ENCODE measurements at regions not wholly inside any gene's neighbourhood (a gene's known extent, or its start where the extent isn't known, plus 50 kb on each side); places are given as distances from the start of the nearest gene placed in this dataset.

GRCh38 chr15:22240403-22240802 is 160.1 kb downstream of the OR4M2 start (continued):
- TF ChIP-seq ZNF462 (CRISPR knock-in tag; IDR thresholded peaks at IDR 0.05) (no peak), EZH2phosphoT487 (IDR thresholded peaks at IDR 0.05; ENCODE audit: unreplicated experiment) (no peak), ZNF114 (CRISPR knock-in tag; IDR thresholded peaks at IDR 0.05) (no peak), EZH2 (IDR thresholded peaks at IDR 0.05; ENCODE audit: low read depth, unreplicated experiment) (no peak), NANOG (IDR thresholded peaks at IDR 0.05; ENCODE audit: borderline replicate concordance) (no peak), ZNF331 (CRISPR knock-in tag; IDR thresholded peaks at IDR 0.05; ENCODE audit: low read depth) (no peak), POLR2AphosphoS5 (IDR thresholded peaks at IDR 0.05; ENCODE audit: low read depth) (no peak)
- TF ChIP-seq, protein P1, sequence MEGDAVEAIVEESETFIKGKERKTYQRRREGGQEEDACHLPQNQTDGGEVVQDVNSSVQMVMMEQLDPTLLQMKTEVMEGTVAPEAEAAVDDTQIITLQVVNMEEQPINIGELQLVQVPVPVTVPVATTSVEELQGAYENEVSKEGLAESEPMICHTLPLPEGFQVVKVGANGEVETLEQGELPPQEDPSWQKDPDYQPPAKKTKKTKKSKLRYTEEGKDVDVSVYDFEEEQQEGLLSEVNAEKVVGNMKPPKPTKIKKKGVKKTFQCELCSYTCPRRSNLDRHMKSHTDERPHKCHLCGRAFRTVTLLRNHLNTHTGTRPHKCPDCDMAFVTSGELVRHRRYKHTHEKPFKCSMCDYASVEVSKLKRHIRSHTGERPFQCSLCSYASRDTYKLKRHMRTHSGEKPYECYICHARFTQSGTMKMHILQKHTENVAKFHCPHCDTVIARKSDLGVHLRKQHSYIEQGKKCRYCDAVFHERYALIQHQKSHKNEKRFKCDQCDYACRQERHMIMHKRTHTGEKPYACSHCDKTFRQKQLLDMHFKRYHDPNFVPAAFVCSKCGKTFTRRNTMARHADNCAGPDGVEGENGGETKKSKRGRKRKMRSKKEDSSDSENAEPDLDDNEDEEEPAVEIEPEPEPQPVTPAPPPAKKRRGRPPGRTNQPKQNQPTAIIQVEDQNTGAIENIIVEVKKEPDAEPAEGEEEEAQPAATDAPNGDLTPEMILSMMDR (conservative IDR thresholded peaks at IDR 0.05; ENCODE audit: low read depth in 2 of 2) = no peak

DNA sequence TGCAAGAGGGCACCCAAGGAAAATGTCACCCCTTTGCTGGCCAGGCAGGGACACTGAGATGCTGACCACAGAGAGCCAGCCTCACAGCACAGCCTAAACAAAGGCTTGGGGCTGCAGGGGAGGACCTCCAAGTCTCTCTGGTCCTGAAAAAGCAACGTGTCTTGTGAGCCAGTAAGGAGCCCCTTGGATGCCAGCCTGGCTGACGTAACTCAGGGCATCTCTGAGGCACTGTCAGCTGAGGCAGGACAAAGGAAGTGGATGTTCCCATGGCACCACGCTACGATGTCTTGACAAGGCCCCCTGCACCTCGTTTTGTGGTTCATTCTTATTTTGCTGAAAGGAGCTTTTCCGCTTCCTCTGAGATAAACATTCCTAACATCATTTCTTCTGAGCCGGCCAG is 160.7 kb downstream of the OR4M2 start:
- Histone ChIP-seq H4K20me1 (replicated peaks; ENCODE audit: insufficient read depth) (no peaks in the 10 kb centered on the region), H3K79me2 (replicated peaks; ENCODE audit: insufficient read depth) (no peaks in the 10 kb centered on the region), H3K36me3 (ENCODE audit: insufficient read depth) (peaks cover 39% of the 10 kb centered on the region), H3F3A (replicated peaks; ENCODE audit: low read depth) (no peaks in the 10 kb centered on the region), H3K27ac (ENCODE audit: low read depth) (no peak overlapping the region), H3K9me2 (ENCODE audit: insufficient read depth) (no peaks in the 10 kb centered on the region), H3K27me3 (ENCODE audit: insufficient read depth) (0 out of 2 replicates have a peak, but pooled peaks cover 7% of the 10 kb centered on the region), H3K4me2 (no peak overlapping the region), H2AFZ (no peak overlapping the region), H3K4me1 (ENCODE audit: insufficient read depth) (no peaks in the 10 kb centered on the region), H3K4me3 (no peak overlapping the region)
- no peak for DNase-seq (ENCODE audit: low spot score)
- peaks cover 77% of the 10 kb centered on the region for H3K36me3 Mint-ChIP-seq (ENCODE audit: low read depth)
- ATAC-seq = no peak
- no peak overlapping the region for H3K27ac Mint-ChIP-seq
- peaks cover 17% of the 10 kb centered on the region for H3K27me3 Mint-ChIP-seq (ENCODE audit: insufficient read depth, low read depth, poor library complexity)
- peaks cover 100% of the 10 kb centered on the region for H3K9me3 Mint-ChIP-seq
- no peak overlapping the region for H3K4me3 Mint-ChIP-seq
- H3K4me1 Mint-ChIP-seq = no peaks in the 10 kb centered on the region; the same call in 2 of the 3 replicates
- TF ChIP-seq EZH2 (IDR thresholded peaks at IDR 0.05; ENCODE audit: low read depth, unreplicated experiment) = no peak
- TF ChIP-seq, protein P1 (conservative IDR thresholded peaks at IDR 0.05; ENCODE audit: low read depth in 2 of 2) = no peak
- no peak for TF ChIP-seq STAT1 (IDR thresholded peaks at IDR 0.05; ENCODE audit: unreplicated experiment)
- no peak for TF ChIP-seq ZNF331 (CRISPR knock-in tag; IDR thresholded peaks at IDR 0.05; ENCODE audit: low read depth)
- no peak for TF ChIP-seq NANOG (IDR thresholded peaks at IDR 0.05; ENCODE audit: borderline replicate concordance)
- TF ChIP-seq POLR2AphosphoS5 (IDR thresholded peaks at IDR 0.05; ENCODE audit: low read depth) = no peak
- TF ChIP-seq EZH2phosphoT487 (IDR thresholded peaks at IDR 0.05; ENCODE audit: unreplicated experiment) = no peak
- TF ChIP-seq ETS1 (IDR thresholded peaks at IDR 0.05) = no peak

Data from GM23338 (cell line).